Heart left ventricle (tissue), 13 donors: ENCODE measurements at regions not wholly inside any gene's neighbourhood (a gene's known extent, or its start where the extent isn't known, plus 50 kb on each side); places are given as distances from the start of the nearest gene placed in this dataset.
"Not testable (repeated sequence)": the region's sequence is repeated elsewhere in the genome, so short reads cannot be mapped to it uniquely, and the experiment has no call there.

Source experiments
- POLR2A ChIP-seq, 2 donors: fragments of 450-650 bp; IDR thresholded peaks; one replicate each; pipeline ENCODE4 v1.6.1; 2017; ENCODE audit warnings: antibody characterized with exemption in 2 of 2, mild to moderate bottlenecking in 2 of 2, moderate library complexity in 2 of 2
- TF ChIP-seq, protein P1 (sequence below), 12 donors: fragments of 200-600 bp; sonication (generic) in 4 of 12; IDR thresholded peaks; one replicate each; pipeline versions ENCODE4 v1.5.0 to v1.8.0; 2018 to 2022; ENCODE audit warnings: antibody characterized with exemption in 12 of 12, mild to moderate bottlenecking in 5 of 12
- donor health status: ischemic (EF 13 %, LVEDD 7.1; RV severe dilation, severe dysfunction).
- donor health status: DM: no; HTN: yes; CAD: no.
- donor health status: DM: no; HTN: no; CAD: no.
- donor health status: ischemic (EF 25% LVEDD 6.9; RV normal size, moderate dysfunction).
- donor health status: ischemic (EF 25% LVEDD 5.7; RV mildly dilated, moderate dysfunction).
- donor health status: ischemic (EF 35%, LVEDD 5.7; RV mildly dilated, moderate dysfunction).
- donor health status: nonischemic (EF 11% LVEDD 7.7; RV severe dilation, severe dysfunction).
- donor health status: DM: yes; HTN: yes; CAD: no.
- donor health status: PGD.
- donor health status: ischemic (EF 29% LVEDD 5.4; RV normal size, mild dysfunction).
- donor health status: nonischemic (EF 23%, LVEDD 6.1; RV moderate dilation, normal function).

DNA sequence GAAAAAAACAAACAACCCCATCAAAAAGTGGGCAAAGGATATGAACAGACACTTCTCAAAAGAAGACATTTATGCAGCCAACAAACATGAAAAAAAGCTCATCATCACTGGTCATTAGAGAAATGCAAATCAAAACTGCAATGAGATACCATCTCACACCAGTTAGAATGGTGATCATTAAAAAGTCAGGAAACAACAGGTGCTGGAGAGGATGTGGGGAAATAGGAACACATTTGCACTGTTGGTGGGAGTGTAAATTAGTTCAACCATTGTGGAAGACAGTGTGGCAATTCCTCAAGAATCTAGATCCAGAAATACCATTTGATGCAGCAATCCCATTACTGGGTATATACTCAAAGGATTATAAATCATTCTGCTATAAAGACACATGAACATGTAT, 85.5 kb upstream of the WSB1 start:
- not testable (repeated sequence) for TF ChIP-seq POLR2A (IDR thresholded peaks at IDR 0.05)
- TF ChIP-seq, protein P1, sequence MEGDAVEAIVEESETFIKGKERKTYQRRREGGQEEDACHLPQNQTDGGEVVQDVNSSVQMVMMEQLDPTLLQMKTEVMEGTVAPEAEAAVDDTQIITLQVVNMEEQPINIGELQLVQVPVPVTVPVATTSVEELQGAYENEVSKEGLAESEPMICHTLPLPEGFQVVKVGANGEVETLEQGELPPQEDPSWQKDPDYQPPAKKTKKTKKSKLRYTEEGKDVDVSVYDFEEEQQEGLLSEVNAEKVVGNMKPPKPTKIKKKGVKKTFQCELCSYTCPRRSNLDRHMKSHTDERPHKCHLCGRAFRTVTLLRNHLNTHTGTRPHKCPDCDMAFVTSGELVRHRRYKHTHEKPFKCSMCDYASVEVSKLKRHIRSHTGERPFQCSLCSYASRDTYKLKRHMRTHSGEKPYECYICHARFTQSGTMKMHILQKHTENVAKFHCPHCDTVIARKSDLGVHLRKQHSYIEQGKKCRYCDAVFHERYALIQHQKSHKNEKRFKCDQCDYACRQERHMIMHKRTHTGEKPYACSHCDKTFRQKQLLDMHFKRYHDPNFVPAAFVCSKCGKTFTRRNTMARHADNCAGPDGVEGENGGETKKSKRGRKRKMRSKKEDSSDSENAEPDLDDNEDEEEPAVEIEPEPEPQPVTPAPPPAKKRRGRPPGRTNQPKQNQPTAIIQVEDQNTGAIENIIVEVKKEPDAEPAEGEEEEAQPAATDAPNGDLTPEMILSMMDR (IDR thresholded peaks at IDR 0.05), result not testable (repeated sequence)
